Loucy (cell line): ENCODE measurements at regions not wholly inside any gene's neighbourhood (a gene's known extent, or its start where the extent isn't known, plus 50 kb on each side); places are given as distances from the start of the nearest gene placed in this dataset.
A peak's percentile ranks its signal among the peaks of the same experiment; 100 is the strongest.

ENCODE experiments used
- H2AFZ ChIP-seq: fragments of 200-600 bp; sonication (generic); 2 replicates; pipeline ENCODE4 v1.6.0; 2016; ENCODE audit warnings: antibody characterized with exemption, mild to moderate bottlenecking, low read length, moderate library complexity
- H3F3A ChIP-seq: fragments of 200-600 bp; 2 replicates; pipeline ENCODE4 v1.6.0; 2016; ENCODE audit warnings: antibody characterized with exemption, low read depth, mild to moderate bottlenecking
- H3K27me3 ChIP-seq: fragments of 200-600 bp; sonication (generic); 2 replicates; pipeline ENCODE4 v1.6.1; 2014; ENCODE audit warnings: low read length, mild to moderate bottlenecking; ENCODE audit not compliant: insufficient read depth, poor library complexity, severe bottlenecking
- H3K36me3 ChIP-seq: fragments of 200-600 bp; sonication (generic); 2 replicates; pipeline ENCODE4 v1.6.1; 2016; ENCODE audit warnings: low read length; ENCODE audit not compliant: insufficient read depth
- H3K4me1 ChIP-seq: fragments of 200-600 bp; sonication (generic); 2 replicates; pipeline ENCODE4 v1.5.1; 2014; ENCODE audit warnings: low read length, mild to moderate bottlenecking; ENCODE audit not compliant: insufficient read depth, poor library complexity, severe bottlenecking
- H3K4me2 ChIP-seq: fragments of 200-600 bp; sonication (generic); 2 replicates; pipeline ENCODE4 v1.6.0; 2014; ENCODE audit warnings: antibody characterized with exemption, low read length, low read depth, mild to moderate bottlenecking; ENCODE audit not compliant: poor library complexity, severe bottlenecking
- H3K4me3 ChIP-seq: fragments of 200-600 bp; sonication (generic); 2 replicates; pipeline ENCODE4 v1.5.1; 2014; ENCODE audit warnings: low read length, mild to moderate bottlenecking, mixed read lengths; ENCODE audit not compliant: poor library complexity, severe bottlenecking
- H3K79me2 ChIP-seq: fragments of 200-600 bp; sonication (generic); 2 replicates; pipeline ENCODE4 v1.6.1; 2014; ENCODE audit warnings: low read length; ENCODE audit not compliant: insufficient read depth
- H3K9ac ChIP-seq: fragments of 200-600 bp; sonication (generic); 2 replicates; pipeline ENCODE4 v1.6.0; 2014; ENCODE audit warnings: mild to moderate bottlenecking, low read depth, low read length, moderate library complexity; ENCODE audit not compliant: poor library complexity, severe bottlenecking
- H3K9me2 ChIP-seq: fragments of 200-600 bp; sonication (generic); replicated peaks from 2 replicates; pipeline ENCODE4 v1.6.1; 2016; ENCODE audit warnings: low read depth, low read length, mixed read lengths
- H3K9me3 ChIP-seq: fragments of 200-600 bp; sonication (generic); 2 replicates; pipeline ENCODE4 v1.6.1; 2014; ENCODE audit warnings: mild to moderate bottlenecking, antibody characterized with exemption, low read length, low read depth; ENCODE audit not compliant: insufficient read depth
- H4K20me1 ChIP-seq: fragments of 200-600 bp; sonication (generic); 2 replicates; pipeline ENCODE4 v1.6.0; 2014; ENCODE audit warnings: antibody characterized with exemption, low read length, mild to moderate bottlenecking; ENCODE audit not compliant: insufficient read depth, poor library complexity, severe bottlenecking
- CTCF ChIP-seq: fragments of 200-600 bp; sonication (generic); conservative IDR thresholded peaks from 2 replicates; pipeline ENCODE4 v1.5.1; 2014; ENCODE audit warnings: mild to moderate bottlenecking, antibody characterized with exemption, low read length
- EZH2phosphoT487 ChIP-seq: fragments of 200-600 bp; IDR thresholded peaks from 2 replicates; pipeline ENCODE4 v1.6.1; 2018; ENCODE audit warnings: antibody characterized with exemption, mild to moderate bottlenecking, moderate library complexity, borderline replicate concordance

- peaks cover 19% of the 10 kb centered on the region for H3K4me1 ChIP-seq
These were observed 450.7 kb upstream of the SLC14A2 start for GRCh38 chr18:45164551-45164950.

DNA sequence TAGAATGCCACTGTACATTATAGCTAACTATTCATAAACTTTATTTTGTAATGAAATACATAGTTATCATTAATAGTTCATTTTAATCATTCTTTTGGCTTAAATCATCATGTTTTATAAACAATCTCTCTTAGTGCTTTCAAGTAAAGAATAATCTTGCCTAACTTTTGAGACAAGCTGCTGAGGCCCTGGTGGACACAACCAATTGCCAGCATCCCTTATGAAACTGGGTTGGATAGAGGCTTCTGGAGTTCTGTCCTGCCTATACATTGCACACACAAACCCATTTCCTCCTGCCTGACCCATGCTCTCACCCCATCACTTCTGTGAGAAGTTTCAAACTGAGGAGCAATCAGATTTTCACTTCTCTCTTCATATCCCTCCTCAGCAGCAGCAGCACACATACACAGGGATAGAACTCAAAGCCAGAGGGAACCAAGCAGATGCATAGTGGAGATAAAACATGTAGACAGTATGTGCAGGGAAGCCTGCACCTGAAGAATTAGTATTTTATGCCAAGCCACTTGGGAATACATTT, 450.0 kb upstream of the SLC14A2 start:
- no peaks in the 10 kb centered on the region for H3K36me3 ChIP-seq
- no peak overlapping the region for H3K4me3 ChIP-seq
- no peaks in the 10 kb centered on the region for H3F3A ChIP-seq
- no peak overlapping the region for H3K4me2 ChIP-seq
- no peaks in the 10 kb centered on the region for H3K9me2 ChIP-seq
- no peaks in the 10 kb centered on the region for H4K20me1 ChIP-seq
- H3K9me3 ChIP-seq, result no peaks in the 10 kb centered on the region
- H3K9ac ChIP-seq, result no peak overlapping the region
- H3K27me3 ChIP-seq, result no peaks in the 10 kb centered on the region
- no peak overlapping the region for H2AFZ ChIP-seq
- H3K4me1 ChIP-seq, result peaks cover 19% of the 10 kb centered on the region
- H3K79me2 ChIP-seq, result no peaks in the 10 kb centered on the region
- TF ChIP-seq CTCF (no peak), EZH2phosphoT487 (no peak)

More at GRCh38 chr18:45164551-45164950, 450.7 kb upstream of the SLC14A2 start:
- Histone ChIP-seq H3K9me3 (no peaks in the 10 kb centered on the region), H4K20me1 (no peaks in the 10 kb centered on the region), H3K79me2 (no peaks in the 10 kb centered on the region), H3F3A (no peaks in the 10 kb centered on the region), H3K4me2 (no peak overlapping the region), H3K27me3 (no peaks in the 10 kb centered on the region), H3K9ac (no peak overlapping the region), H3K4me3 (no peak overlapping the region), H3K9me2 (no peaks in the 10 kb centered on the region), H2AFZ (no peak overlapping the region), H3K36me3 (no peaks in the 10 kb centered on the region)
- no peak for TF ChIP-seq CTCF
- no peak for TF ChIP-seq EZH2phosphoT487

- no peak overlapping the region for H3K4me3 ChIP-seq
- no peaks in the 10 kb centered on the region for H3K9me2 ChIP-seq
- H3K4me2 ChIP-seq, result no peak overlapping the region
- no peaks in the 10 kb centered on the region for H3K27me3 ChIP-seq
- no peaks in the 10 kb centered on the region for H3K36me3 ChIP-seq
- TF ChIP-seq EZH2phosphoT487, result no peak
- peaks cover 19% of the 10 kb centered on the region for H3K4me1 ChIP-seq
- no peaks in the 10 kb centered on the region for H3K9me3 ChIP-seq
- H4K20me1 ChIP-seq, result no peaks in the 10 kb centered on the region
- no peaks in the 10 kb centered on the region for H3F3A ChIP-seq
- H2AFZ ChIP-seq, result no peak overlapping the region
- H3K9ac ChIP-seq, result no peak overlapping the region
- H3K79me2 ChIP-seq, result no peaks in the 10 kb centered on the region
These were observed 449.4 kb upstream of the SLC14A2 start for GRCh38 chr18:45165871-45166270.

DNA sequence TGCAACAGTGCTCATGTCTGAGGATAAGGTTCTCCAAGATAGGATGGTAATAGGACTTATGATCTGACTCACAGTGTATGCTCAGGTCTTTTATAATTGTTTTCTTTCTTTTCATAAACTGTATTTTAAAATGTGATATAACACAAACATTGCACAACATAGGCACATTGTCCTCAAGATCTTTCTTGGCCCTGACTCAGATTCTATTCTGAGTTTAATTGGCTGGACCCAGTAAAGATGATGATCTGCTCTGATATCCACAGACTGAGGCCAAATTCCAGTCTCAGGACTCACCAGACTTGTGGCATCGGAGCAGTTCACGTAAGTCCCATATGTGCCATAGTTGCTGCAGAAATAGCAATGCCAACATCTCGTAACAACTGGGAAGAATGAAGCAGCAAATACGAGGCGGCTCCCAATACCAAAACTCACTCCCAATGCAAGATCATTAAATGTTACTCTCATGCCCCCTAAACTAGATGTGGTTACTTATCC, 448.9 kb upstream of the SLC14A2 start:
- Histone ChIP-seq H3K27me3 (no peaks in the 10 kb centered on the region), H3K4me3 (no peak overlapping the region), H3F3A (no peaks in the 10 kb centered on the region), H3K9me2 (no peaks in the 10 kb centered on the region), H3K79me2 (no peaks in the 10 kb centered on the region), H3K9me3 (no peaks in the 10 kb centered on the region), H3K4me1 (peaks cover 19% of the 10 kb centered on the region), H3K9ac (no peak overlapping the region), H2AFZ (no peak overlapping the region), H4K20me1 (no peaks in the 10 kb centered on the region), H3K36me3 (no peaks in the 10 kb centered on the region), H3K4me2 (peak overlapping the region; percentile 36)
- no peak for TF ChIP-seq EZH2phosphoT487
- no peak for TF ChIP-seq CTCF
